Urinary bladder (tissue), 3 donors: ENCODE measurements at regions not wholly inside any gene's neighbourhood (a gene's known extent, or its start where the extent isn't known, plus 50 kb on each side); places are given as distances from the start of the nearest gene placed in this dataset.

Experiments used
- DNase-seq: peaks from one replicate; pipeline ENCODE4 v3.0.0-alpha.2; 2015; ENCODE audit errors: extremely low spot score
- H3K27ac ChIP-seq: one replicate; pipeline ENCODE4 v1.5.1; 2013; ENCODE audit warnings: low read depth, mild to moderate bottlenecking, moderate library complexity
- H3K36me3 ChIP-seq: one replicate; pipeline ENCODE4 v1.6.1; 2013; ENCODE audit warnings: mild to moderate bottlenecking, moderate library complexity; ENCODE audit not compliant: insufficient read depth
- H3K4me1 ChIP-seq: one replicate; pipeline ENCODE4 v1.6.1; 2013; ENCODE audit warnings: mild to moderate bottlenecking, moderate library complexity; ENCODE audit not compliant: insufficient read depth
- H3K4me3 ChIP-seq: one replicate; pipeline ENCODE4 v1.5.1; 2013; ENCODE audit warnings: low read depth, low read length
- WGBS: extraction: QIAGEN DNeasy Blood & Tissue Kit; methylation state at CpG from one replicate; pipeline ENCODE4 v1.1.7; 2013; 5-methylcytosine and 5-hydroxymethylcytosine counted together
- donor health status: healthy with polysubstance abuse.
- donor health status: healthy.

GRCh38 chr2:5911718-5912117, 219.5 kb downstream of the SOX11 start:
- Histone ChIP-seq H3K4me3 (no peak overlapping the region), H3K36me3 (no peaks in the 10 kb centered on the region), H3K27ac (no peak overlapping the region), H3K4me1 (no peaks in the 10 kb centered on the region)
- no peak for DNase-seq
- 44% methylated on average over 3 of the region's 3 CpGs for WGBS

- H3K27ac ChIP-seq, result no peak overlapping the region
- H3K4me3 ChIP-seq, result no peak overlapping the region
- no peaks in the 10 kb centered on the region for H3K4me1 ChIP-seq
- no peak for DNase-seq
- no peaks in the 10 kb centered on the region for H3K36me3 ChIP-seq
- WGBS, result 83% methylated on average over 9 of the region's 9 CpGs
Measured at GRCh38 chr2:5913711-5914395, 221.7 kb downstream of the SOX11 start.

GRCh38 chr2:5914811-5915611, 222.8 kb downstream of the SOX11 start:
- no peak overlapping the region for H3K27ac ChIP-seq
- H3K36me3 ChIP-seq, result no peaks in the 10 kb centered on the region
- H3K4me1 ChIP-seq, result no peaks in the 10 kb centered on the region
- WGBS, result 23% methylated on average over 7 of the region's 7 CpGs
- H3K4me3 ChIP-seq, result no peak overlapping the region
- DNase-seq, result no peak

- no peak overlapping the region for H3K27ac ChIP-seq
- no peak for DNase-seq
- no peak overlapping the region for H3K4me3 ChIP-seq
- no peaks in the 10 kb centered on the region for H3K4me1 ChIP-seq
- H3K36me3 ChIP-seq, result no peaks in the 10 kb centered on the region
- WGBS, result 64% methylated on average over 4 of the region's 4 CpGs
Measured at GRCh38 chr2:5915881-5916310, 223.7 kb downstream of the SOX11 start.

- Histone ChIP-seq H3K4me3 (no peak overlapping the region), H3K4me1 (no peaks in the 10 kb centered on the region)
- WGBS, result 59% methylated on average over 8 of the region's 8 CpGs
Measured at GRCh38 chr2:5921081-5921642, 229.0 kb downstream of the SOX11 start.

GRCh38 chr2:5923957-5924945, 232.1 kb downstream of the SOX11 start:
- Histone ChIP-seq H3K27ac (no peak overlapping the region), H3K36me3 (no peaks in the 10 kb centered on the region), H3K4me1 (no peaks in the 10 kb centered on the region), H3K4me3 (no peak overlapping the region)
- no peak for DNase-seq
- WGBS, result 84% methylated on average over 12 of the region's 12 CpGs

More at GRCh38 chr2:5921081-5921642, 229.0 kb downstream of the SOX11 start:
- Histone ChIP-seq H3K27ac (no peak overlapping the region), H3K36me3 (no peaks in the 10 kb centered on the region)
- DNase-seq, result no peak

GRCh38 chr2:5925604-5926003, 233.4 kb downstream of the SOX11 start:
- no peak for DNase-seq
- no peak overlapping the region for H3K27ac ChIP-seq
- 84% methylated on average over 4 of the region's 4 CpGs for WGBS

GRCh38 chr2:5926871-5927512, 234.8 kb downstream of the SOX11 start:
- DNase-seq, result no peak
- WGBS, result 40% methylated on average over 6 of the region's 6 CpGs
- H3K4me3 ChIP-seq, result no peak overlapping the region
- no peaks in the 10 kb centered on the region for H3K36me3 ChIP-seq
- H3K27ac ChIP-seq, result no peak overlapping the region
- H3K4me1 ChIP-seq, result no peaks in the 10 kb centered on the region

More at GRCh38 chr2:5925604-5926003, 233.4 kb downstream of the SOX11 start:
- no peaks in the 10 kb centered on the region for H3K36me3 ChIP-seq
- no peaks in the 10 kb centered on the region for H3K4me1 ChIP-seq
- H3K4me3 ChIP-seq, result no peak overlapping the region

- Histone ChIP-seq H3K4me1 (no peaks in the 10 kb centered on the region), H3K27ac (no peak overlapping the region), H3K4me3 (no peak overlapping the region), H3K36me3 (no peaks in the 10 kb centered on the region)
- DNase-seq, result no peak
- WGBS, result 43% methylated on average over 25 of the region's 25 CpGs
Measured at GRCh38 chr2:5932556-5933469, 240.6 kb downstream of the SOX11 start.

GRCh38 chr2:5933669-5934068, 241.5 kb downstream of the SOX11 start:
- 88% methylated on average over 4 of the region's 4 CpGs for WGBS
- no peaks in the 10 kb centered on the region for H3K4me1 ChIP-seq
- no peak overlapping the region for H3K4me3 ChIP-seq
- H3K36me3 ChIP-seq, result no peaks in the 10 kb centered on the region
- H3K27ac ChIP-seq, result no peak overlapping the region
- DNase-seq, result no peak

- no peaks in the 10 kb centered on the region for H3K36me3 ChIP-seq
- no peak overlapping the region for H3K4me3 ChIP-seq
- no peaks in the 10 kb centered on the region for H3K4me1 ChIP-seq
- H3K27ac ChIP-seq, result no peak overlapping the region
- no peak for DNase-seq
- 62% methylated on average over 4 of the region's 4 CpGs for WGBS
Measured at GRCh38 chr2:5937321-5937720, 245.1 kb downstream of the SOX11 start.
